ENCODE measurements at regions not wholly inside any gene's neighbourhood (a gene's known extent, or its start where the extent isn't known, plus 50 kb on each side); places are given as distances from the start of the nearest gene placed in this dataset.

DNA sequence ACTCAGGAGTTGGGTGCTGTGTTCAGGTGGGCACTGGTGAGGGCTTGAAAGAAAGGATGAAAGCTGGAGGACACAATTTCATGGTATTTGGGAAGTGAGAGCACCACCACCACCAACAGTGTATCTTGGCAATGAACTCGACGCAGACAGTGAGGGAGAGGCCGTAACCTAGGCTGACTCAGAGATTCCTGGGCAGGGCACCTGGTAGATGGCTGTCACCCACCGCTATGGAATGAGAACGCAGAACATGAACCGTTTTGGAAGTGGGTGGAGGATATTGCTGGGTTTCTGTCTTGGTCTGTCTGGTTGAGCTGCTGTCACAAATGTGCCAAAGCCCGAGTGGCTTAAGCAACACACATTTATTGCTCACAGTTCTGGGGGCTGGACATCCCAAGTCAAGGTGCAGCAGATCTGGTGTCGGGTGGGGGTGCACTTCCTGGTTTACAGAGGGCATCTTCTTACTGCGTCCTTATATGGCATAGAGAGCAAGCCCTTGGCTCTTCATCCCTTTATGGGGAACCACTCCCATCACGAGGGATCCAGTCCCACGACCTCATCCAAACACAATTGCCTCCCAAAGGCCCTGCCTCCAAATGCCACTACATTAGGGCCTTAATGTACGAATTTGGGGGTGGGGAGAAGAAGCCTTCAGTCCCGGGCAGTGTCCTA is 246.3 kb downstream of the SIPA1L2 start:
- DNase-seq (ENCODE audit: low read depth, low spot score): no peak

DNA sequence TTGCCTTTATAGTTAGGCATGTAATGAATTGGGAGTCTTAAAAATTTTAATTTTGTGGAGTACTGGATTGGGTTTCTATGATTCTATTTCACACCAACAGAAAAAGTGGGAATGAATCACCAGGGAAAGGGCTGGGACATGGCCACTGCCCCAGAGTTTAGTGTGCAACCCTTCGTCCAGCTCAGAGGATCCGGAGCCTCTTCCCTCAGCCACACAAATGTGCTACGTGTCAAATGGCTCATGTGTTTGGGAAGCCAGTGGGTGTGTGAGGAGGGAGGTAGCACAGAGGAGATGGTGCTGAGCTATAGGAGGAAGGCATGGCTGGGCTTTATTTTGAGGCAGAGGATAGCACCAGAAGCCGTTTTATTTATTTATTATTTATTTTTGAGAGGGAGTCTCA is 247.3 kb downstream of the SIPA1L2 start:
- no peak for DNase-seq (ENCODE audit: low read depth, low spot score)

DNA sequence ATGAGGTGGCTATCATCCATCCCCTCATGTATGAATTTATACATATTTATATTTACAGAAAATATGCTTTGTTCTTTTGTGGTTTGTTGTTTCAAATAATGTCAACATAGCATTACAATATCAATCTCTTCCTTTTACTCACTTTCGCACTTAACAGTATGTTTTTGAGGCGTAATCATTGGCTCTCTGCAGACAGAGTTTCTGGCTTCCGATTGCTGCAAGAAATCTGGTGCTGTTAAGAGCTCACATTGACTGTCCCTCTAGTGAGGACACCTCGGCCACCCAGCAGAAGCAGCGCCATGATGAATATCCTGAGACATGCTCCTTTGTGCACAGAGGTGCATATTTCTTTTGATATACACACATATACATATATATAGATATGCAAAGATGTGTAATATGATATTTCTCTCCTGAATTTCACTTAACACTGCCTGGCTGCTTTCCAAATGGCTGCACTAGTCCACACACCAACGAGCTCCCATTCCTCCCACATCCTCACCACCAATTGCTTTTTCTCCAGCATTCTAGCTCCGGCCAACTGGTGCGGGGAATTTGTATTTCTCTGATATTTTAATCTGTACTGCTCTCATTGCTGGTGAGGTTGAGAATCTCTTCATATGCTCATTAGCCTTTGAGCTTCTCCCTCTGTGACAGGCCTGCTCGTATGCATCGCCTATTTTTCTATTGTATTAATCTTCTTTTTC is 248.4 kb downstream of the SIPA1L2 start:
- DNase-seq (ENCODE audit: low read depth, low spot score): no peak

DNA sequence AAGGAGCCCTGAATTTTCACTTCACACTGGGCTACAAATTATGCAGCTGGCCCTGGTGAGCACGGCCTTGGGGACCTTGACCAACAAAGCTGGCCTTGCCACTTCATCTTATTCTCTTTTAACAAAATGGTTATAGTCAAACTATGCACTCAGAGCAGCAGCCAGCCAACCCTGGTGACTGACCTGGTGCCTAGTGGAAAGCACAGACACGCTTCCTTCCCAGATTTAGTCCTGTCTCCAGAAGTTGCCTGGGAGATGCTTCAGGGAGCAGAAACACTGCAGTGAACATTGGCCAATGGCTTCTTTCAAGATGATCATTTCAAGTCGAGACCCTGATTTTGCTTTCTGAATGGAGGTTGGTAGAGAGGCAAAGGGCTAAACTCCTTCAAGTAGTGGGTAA is 249.3 kb downstream of the SIPA1L2 start:
- DNase-seq (ENCODE audit: low read depth, low spot score): no peak

DNA sequence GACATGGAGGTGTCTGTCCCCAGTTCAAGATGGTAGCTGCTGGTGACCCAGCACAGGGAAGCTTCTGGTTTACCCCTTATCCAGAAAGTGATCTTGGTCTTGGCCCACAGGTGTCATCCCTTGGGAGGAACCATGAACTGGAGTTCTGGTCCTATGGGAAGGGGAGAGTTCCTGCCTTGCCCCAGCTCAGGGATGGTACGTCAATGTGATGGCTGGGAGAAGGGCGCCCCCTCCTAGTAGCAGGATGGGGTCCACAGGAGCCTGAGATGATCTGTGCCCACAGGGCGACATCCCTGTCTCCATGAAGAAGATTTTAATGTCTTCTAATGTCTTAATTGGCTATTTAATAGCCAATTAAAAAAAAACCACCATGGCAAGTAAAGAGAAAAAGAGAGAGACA is 249.8 kb downstream of the SIPA1L2 start:
- DNase-seq (ENCODE audit: low read depth, low spot score): no peak

DNA sequence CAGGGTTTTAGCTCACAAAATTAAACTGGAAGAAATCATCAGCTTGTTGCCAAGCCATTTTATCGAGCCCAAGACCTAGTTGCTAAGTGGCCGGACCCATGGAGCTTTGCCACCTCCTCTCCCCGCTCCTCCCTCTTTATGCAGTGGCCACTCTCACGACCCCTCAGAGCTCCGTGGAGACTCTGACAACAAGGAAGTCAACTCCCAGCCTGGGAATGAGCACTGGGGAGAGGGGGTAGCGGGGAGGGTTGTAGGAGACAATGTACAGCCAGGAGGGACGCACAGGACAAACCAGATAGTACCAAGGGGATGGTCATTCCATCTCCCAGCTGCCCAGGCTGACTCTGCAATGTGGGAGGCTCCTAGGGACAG is 250.9 kb downstream of the SIPA1L2 start:
- DNase-seq (ENCODE audit: low read depth, low spot score): no peak

DNA sequence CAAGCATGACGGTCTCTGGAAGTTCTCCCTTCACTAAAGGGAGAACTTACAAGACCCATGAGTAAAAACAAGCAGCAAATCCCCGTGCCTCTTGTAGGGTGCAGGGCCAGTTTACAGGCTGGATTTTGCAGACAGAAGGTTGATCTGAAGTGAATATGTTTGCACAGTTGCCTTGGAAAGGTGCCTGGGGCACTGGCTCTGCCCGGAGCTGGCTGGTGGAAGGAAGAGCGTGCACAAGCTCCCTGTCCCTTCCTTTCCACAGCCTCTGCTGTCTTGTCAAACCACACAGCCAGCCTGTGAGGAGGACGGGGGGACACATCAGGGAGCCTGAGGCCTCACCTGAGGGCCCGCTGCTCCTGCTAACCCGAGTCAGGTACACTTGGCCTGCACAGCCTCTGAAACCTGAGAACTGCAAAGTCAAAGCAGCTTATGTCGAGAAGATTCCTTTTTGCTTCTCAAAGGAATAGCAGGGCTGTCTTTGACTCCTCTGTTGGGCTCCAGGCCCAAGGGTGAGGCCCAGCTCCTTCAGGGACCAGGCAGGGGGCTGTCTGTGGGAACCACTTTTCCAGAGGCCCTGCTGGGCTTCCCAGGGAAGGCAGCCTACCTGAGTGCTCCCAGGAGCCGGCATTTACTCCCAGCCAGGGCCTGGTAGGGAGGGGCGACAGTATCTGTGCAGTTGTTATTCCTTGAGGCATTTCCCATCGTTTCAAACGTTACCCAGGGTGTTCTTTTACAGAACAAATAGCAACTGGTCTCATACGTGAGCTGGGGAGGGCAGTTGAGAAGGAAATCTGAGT is 251.5 kb downstream of the SIPA1L2 start:
- DNase-seq (ENCODE audit: low read depth, low spot score): no peak

DNA sequence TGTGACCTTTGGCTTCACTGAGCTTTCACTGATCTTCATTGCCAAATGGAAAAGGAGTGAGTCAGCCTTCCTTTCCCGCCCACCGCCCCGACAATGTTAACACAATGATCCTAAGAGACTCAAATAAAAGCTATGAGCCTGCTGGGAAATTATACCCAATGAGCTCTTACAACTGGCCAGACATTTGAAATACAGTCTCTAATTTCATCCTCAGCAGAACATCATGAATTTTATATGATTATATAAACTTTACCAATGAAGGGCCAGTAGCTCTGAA is 252.5 kb downstream of the SIPA1L2 start:
- DNase-seq (ENCODE audit: low read depth, low spot score): no peak

DNA sequence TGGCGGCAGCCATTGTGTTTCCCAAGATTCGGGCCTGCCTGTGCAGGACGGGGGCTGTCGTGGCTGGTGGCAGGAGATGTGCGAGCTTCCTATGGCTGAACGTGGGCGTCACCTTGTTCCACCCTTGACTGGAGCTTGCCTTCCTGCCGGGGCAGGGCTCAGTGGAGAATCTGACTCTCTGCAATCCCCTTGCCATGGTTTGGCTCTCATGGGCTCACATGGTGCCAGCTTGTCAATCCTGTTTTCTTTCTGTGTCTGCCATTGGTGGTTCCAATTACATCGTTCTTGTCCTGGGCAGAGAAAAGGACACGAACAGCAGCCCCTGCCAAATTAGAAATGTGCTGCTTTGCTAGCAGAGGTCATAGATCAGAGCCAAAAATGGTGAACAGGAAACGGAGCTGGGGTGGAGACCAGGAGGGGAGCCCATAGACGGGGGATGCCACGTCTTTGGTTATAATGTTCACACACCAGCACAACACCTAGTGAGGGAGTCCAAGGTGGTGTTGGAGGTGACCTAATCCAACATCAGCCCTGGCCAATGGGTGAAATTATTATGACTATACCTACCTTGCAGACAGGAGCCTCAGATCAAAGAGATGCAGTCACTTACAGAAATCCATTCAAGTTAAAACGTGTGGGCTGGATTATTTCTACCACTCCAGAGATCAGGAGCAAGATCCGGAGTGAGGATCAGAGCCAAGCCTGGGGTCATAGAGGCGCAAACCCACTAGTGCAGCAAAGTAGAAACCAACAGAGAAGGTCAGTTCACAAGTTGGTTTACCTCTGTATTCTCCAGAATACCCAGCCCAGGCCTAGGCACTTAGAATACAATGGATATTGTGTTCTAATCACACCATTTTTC is 253.1 kb downstream of the SIPA1L2 start:
- DNase-seq (ENCODE audit: low read depth, low spot score): no peak

DNA sequence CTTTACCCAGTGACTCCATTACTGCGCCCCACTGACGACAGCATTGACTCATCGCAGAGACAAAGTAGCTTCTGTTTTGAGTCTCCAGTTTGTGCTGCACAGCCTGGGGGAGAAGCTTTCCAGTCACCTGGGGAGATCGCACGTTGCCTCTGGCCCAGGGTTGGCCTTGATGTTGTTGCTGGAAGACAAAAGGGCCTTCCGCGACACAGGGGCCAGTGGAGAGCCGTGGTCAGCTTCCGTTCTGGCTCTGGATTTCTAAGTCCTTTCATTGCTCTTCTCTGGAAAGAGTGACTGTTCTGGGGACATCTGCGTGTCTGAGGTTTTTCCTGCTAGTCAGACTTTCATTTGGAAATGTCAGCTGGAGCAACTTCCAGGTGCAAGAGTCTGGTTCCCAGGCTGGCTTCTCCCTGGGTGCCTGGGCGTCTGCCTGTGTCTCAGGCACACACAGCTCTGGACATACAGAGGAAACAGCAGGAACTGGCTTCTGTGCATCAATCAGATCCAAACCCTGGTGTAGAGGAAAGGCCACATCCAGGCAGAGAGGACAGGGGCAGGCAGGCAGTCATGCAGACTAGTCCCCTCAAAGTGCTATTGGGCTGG is 257.0 kb downstream of the SIPA1L2 start:
- DNase-seq (ENCODE audit: low read depth, low spot score): no peak

DNA sequence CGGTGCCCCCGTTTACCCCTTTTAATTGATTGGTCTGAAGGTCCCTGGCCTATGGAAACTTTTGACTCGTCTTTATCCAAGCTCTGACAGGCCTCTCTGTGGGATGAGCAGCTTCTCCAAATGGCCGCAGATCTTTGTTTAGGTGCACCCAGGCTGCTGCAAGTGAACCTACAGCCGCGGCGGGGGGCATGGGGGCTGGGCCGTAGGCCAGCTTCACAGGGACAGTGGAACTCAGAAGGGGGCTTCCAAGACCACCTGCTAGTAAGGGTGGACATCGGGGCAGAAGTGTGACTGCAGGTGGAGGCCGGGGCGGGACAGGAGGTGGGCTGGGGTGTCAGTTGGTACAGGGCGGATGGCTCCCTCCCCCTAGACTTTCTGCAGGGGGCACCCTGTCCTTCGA is 257.5 kb downstream of the SIPA1L2 start:
- DNase-seq (ENCODE audit: low read depth, low spot score): no peak

DNA sequence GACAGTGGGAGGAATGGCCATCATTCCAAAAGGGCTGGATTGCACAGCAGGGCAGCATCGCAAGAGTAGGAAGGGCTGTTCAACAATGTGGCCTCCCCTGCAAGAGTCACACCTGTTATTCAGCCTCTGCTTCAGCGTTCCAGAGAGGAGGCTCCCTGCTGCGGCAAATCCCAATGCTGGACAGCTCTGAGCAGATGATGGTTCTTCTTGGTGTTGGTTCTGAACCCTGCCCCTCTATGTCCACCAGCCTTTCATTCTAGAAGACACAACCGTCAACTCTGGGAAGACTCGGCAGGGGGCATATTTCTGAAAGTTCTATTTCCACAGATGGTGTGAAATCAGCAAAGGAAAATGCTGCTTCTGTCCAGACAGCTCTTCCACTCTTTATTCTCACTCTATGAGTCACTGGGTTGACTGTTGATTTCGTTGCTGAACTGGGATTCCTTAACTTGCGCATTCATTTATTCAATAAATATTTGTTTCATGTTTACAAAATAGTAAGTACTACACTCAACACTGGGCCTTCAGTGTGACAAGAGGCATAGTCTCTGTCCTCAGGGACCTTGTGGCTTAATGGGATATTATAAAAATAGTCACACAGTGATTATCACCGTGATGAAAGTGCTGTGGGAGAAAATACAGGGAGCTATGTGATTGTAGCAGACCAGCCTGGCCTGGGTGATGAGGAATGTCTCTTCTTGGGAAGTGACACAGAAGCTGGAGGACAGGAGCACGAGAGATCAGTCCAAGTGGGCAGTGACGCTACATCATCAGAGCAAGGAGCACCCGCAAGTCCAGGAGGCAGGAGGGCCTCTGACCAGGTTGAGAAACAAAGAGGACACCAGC is 260.3 kb downstream of the SIPA1L2 start:
- no peak for DNase-seq (ENCODE audit: low read depth, low spot score)

DNA sequence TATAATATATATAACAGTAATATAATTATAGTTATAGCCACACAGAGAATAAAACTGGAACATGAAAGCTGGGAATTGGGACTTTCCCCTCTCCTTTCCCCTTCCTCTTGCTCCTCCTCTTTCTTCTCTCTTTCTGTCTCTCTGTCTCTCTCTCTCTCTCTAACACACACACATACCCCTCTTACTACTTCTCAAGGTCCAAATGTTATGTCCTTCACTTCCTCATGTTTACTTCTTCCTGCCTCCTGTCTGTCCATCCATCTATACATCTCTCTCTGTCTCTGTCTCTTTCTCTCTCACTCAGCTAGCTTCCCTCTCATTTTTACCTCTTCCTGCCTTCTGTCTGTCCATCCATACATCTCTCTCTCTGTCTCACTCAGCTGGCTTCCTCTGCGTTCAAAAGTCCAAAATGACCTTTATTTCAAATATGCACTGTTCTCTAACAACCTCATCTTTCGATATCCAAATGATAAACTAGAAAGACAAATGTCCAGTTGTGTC is 261.1 kb downstream of the SIPA1L2 start:
- no peak for DNase-seq (ENCODE audit: low read depth, low spot score)

DNA sequence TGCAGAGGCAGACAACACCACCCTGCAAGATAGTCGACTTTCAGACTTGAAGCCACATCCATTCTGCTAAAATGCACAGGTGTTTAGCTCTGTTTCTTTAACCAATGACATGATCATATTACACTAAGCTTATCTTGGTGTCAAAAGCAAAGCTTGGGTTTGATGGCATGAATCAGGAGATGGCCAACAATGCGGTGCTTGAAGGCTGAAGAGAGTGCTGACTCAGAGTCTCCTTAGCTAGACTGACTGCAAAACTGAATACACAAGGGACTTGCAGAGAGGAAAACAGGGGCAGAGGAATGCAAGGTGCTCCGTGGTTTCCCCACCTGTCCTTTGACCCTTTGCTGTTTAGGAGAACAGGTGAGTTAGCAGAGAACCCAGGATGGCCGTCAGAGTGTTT is 262.6 kb downstream of the SIPA1L2 start:
- DNase-seq (ENCODE audit: low read depth, low spot score): no peak

DNA sequence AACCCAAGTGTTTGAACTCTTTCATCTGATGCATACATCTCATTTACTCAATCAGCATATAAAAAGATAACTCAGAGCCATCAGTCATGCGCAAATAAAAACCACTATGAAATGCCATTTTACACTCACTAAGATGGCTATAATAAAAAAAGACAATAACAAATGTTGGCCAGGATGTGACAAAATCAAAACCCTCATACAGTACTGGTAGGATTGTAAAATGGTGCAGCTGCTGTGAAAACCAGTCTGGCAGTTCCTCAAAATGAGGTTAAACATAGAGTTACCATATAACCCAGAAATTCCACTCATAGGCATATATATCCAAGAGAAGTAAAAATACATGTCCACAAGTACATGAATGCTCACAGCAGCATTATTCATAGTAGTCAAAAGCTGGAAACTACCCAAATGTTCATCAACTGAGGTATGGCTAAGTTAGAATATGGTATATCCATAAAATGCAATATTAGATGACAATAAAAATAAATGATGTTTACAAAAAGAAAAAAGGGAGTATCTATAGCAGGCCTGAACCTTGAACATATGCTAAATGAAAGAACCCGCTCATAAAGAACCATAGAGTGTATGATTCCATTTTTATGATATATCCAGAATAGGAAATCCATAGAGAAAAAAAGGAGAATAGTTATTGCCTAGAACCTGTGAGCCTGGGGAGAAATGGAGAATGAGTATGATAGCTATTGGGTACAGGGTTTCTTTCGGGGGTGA is 265.1 kb downstream of the SIPA1L2 start:
- DNase-seq (ENCODE audit: low read depth, low spot score): no peak

DNA sequence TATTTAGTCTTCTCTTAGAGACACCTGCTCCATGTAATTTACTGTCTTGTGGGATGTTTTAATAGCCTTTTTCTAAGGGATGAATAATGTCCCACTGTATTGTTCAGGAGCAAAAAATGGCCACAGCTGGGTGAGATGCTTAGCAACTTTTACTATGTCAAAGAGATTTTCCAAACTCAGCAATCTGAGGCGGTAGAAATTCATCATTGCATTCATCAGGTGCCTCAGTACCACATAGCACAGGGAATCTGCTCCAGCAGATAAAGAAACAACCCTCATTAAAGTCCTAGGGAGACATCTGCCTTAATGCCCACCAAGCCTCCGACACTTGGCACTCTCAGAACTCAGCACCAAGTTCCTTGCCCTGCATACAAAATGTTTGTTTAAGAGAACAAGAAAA is 266.9 kb downstream of the SIPA1L2 start:
- DNase-seq (ENCODE audit: low read depth, low spot score): no peak

DNA sequence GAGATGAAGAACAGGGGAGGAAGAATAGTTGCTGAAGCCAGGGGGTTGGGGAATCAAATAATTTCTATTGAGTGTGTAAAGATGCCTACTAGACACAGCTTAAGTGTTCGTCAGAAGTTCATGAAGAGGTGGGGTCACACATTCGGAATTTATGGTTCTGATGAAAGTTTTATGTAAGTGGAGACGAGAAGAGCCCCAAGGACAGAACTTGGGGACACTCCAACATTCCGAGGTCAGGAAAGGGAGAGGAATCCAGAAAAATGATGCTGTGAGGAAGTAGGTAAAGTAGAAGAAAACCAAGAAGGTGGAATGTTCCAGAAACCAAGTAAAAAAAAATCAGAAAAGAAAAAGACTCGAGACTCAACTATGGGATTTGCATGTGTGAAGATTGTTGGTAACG is 272.5 kb downstream of the SIPA1L2 start:
- no peak for DNase-seq (ENCODE audit: low read depth, low spot score)

DNA sequence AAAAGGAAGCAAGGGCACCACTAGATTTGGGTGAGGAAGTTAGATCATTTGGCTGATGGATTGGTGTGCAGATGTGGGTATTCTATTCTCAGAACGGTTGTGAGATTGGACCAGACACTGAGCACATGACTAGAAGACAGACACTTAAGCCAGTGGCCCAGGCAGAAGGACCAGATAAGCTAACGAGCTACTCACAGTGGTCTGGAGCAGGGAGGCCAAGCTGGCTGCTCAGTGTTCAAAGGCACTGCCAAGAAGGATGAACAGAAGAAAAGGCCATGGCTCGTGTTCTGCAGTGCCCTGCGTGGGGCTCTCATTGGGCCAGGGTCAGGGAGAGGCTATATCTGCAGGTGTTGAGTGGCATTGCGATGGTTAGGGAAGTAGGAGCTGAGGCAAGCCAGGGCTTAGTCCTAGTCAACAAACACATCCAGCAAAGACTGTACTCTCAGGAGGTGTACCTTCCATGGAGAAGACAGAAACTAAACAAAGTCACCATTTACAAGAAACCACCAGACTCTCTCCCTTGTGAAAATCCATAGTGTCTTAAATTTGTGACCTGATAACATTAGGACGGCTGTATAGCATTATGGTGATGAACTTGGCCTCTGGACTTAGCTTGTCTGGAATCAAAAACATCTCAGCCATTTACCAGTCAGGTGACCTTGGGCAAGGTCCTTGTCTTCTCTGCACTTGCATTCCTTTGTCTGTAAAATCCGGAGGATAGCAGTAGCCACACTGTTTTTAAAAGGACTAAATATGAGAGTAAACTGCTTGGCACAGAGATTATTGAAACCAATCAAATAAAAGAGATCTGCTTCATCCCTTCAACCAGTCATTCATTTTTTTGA is 274.5 kb downstream of the SIPA1L2 start:
- no peak for DNase-seq (ENCODE audit: low read depth, low spot score)

DNA sequence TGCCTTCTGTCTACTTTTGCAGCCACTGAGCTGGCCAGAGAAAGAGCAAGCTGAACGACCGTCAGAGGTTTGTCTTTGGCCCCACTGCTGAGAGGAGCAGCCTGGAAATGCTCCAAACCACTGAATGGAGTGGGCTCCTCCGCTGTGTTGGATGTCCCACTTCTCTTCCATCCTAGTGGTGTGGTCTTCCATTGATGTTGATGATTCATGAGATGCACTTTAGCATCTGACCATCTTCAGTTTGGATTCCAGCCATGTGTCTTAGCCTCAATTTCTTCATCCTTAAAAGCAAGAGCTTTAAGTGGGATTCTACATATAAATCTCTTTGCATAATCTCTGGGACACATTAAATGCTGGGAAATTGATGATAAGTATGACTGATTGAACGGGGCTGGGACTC is 276.9 kb downstream of the SIPA1L2 start:
- DNase-seq (ENCODE audit: low read depth, low spot score): no peak

All from smooth muscle cell of the brain vasculature (primary cell).